K562 (cell line): ENCODE measurements at regions not wholly inside any gene's neighbourhood (a gene's known extent, or its start where the extent isn't known, plus 50 kb on each side); places are given as distances from the start of the nearest gene placed in this dataset.

ENCODE experiments used
- ATAC-seq: fragments of 200-7000 bp; cut with Tn5 transposase; 3 replicates; pipeline ENCODE4 v1.9.1; 2020; ENCODE audit warnings: moderate library complexity
- BruUV-seq: library from RNA; stranded (reverse); fragments of 400-500 nt; replicated peaks from 2 replicates; lab custom pipeline; 2021; lab: Mats Ljungman, UMichigan
- CTCF ChIA-PET: fragments of 300-600 bp; formaldehyde crosslinking; extraction: SDS; loops from one replicate; lab custom pipeline; 2021; ENCODE audit warnings: low intra/inter-chr PET ratio; lab: Yijun Ruan, JAX
- POLR2A ChIA-PET: fragments of 300-600, 350-650 bp; sonication (Branson Sonifier 250); formaldehyde crosslinking; extraction: SDS; loops from one replicate; lab custom pipeline; 2021; ENCODE audit warnings: antibody characterized with exemption, inconsistent platforms; lab: Yijun Ruan, JAX
- DNase-seq, 4 experiments: peaks; one replicate each; pipeline versions ENCODE4 v3.0.0 to v3.0.0-alpha.2; 2011 to 2018; ENCODE audit warnings: low spot score in 3 of 4, mixed read lengths in 3 of 4; ENCODE audit errors: extremely low read depth in 1 of 4
- FAIRE-seq: peaks from 2 replicates; lab custom pipeline; 2011; peaks lifted over from hg19 to GRCh38; lab: Jason Lieb, UNC
- H2AFZ ChIP-seq: 2 replicates; pipeline ENCODE4 v1.6.0; 2011; ENCODE audit warnings: low read depth, low read length, control low read depth, inconsistent platforms
- H3K27ac ChIP-seq: fragments of 200-600 bp; 3 replicates; pipeline ENCODE4 v1.8.0; 2011; ENCODE audit warnings: low read depth, mild to moderate bottlenecking, control low read depth, inconsistent platforms, low read length, moderate library complexity, mixed read lengths; ENCODE audit errors: extremely low read depth
- H3K27me3 ChIP-seq, 2 experiments: fragments of 300-600 bp in 1 of 2; 2 replicates in 1 of 2; 3 replicates in 1 of 2; pipeline versions ENCODE4 v1.6.0 to v1.8.0; 2011; ENCODE audit warnings: inconsistent platforms in 2 of 2, low read length in 2 of 2, mild to moderate bottlenecking in 1 of 2, mixed read lengths in 1 of 2, moderate library complexity in 1 of 2; ENCODE audit not compliant: control insufficient read depth in 2 of 2, insufficient read depth in 2 of 2
- H3K36me3 ChIP-seq: fragments of 300-600 bp; 3 replicates; pipeline ENCODE4 v1.8.0; 2011; ENCODE audit warnings: mild to moderate bottlenecking, low read length, inconsistent platforms; ENCODE audit not compliant: control insufficient read depth, insufficient read depth
- H3K4me1 ChIP-seq, 2 experiments: fragments of 200-600 bp in 1 of 2; replicated peaks in 1 of 2; 2 replicates in 1 of 2; 3 replicates in 1 of 2; pipeline versions ENCODE4 v1.5.1 to v1.8.0; 2011; ENCODE audit warnings: inconsistent platforms in 2 of 2, low read length in 2 of 2, mild to moderate bottlenecking in 1 of 2, mixed read lengths in 1 of 2, moderate library complexity in 1 of 2; ENCODE audit not compliant: control insufficient read depth in 2 of 2, insufficient read depth in 2 of 2
- H3K4me2 ChIP-seq: 2 replicates; pipeline ENCODE4 v1.6.1; 2011; ENCODE audit warnings: low read length, control low read depth, inconsistent platforms, mixed read lengths; ENCODE audit not compliant: insufficient read depth
- H3K4me3 ChIP-seq: fragments of 200-600 bp; sonication (generic), shearing (Covaris generic); 2 replicates; pipeline ENCODE4 v1.5.1; 2016; ENCODE audit warnings: control low read depth, inconsistent platforms
- H3K79me2 ChIP-seq: fragments of 200-600 bp; 3 replicates; pipeline ENCODE4 v1.8.0; 2011; ENCODE audit warnings: low read length, inconsistent platforms; ENCODE audit not compliant: control insufficient read depth, insufficient read depth
- H3K9ac ChIP-seq, 2 experiments: 2 replicates each; pipeline versions ENCODE4 v1.6.0 to v1.6.1; 2011; ENCODE audit warnings: low read depth in 2 of 2, low read length in 2 of 2, control low read depth in 1 of 2, inconsistent platforms in 1 of 2, mild to moderate bottlenecking in 1 of 2, mixed read lengths in 1 of 2; ENCODE audit not compliant: insufficient read depth in 1 of 2
- H3K9me1 ChIP-seq: one replicate; pipeline ENCODE4 v1.6.0; 2011; ENCODE audit warnings: inconsistent platforms, mild to moderate bottlenecking, low read length, moderate library complexity; ENCODE audit not compliant: control insufficient read depth, insufficient read depth
- H3K9me3 ChIP-seq: replicated peaks from 2 replicates; pipeline ENCODE4 v1.5.1; 2011; ENCODE audit warnings: low read depth, low read length, inconsistent platforms; ENCODE audit not compliant: control insufficient read depth, insufficient read depth
- H4K20me1 ChIP-seq: replicated peaks from 2 replicates; pipeline ENCODE4 v1.6.1; 2011; ENCODE audit warnings: low read length, inconsistent platforms, mixed read lengths; ENCODE audit not compliant: control insufficient read depth, insufficient read depth
- CCNT2 ChIP-seq: IDR thresholded peaks from 2 replicates; pipeline ENCODE4 v1.6.1; 2011; ENCODE audit warnings: borderline replicate concordance, low read depth, mild to moderate bottlenecking, moderate library complexity, mixed read lengths, low read length; ENCODE audit not compliant: insufficient read length; ENCODE audit errors: extremely low read depth
- JUNB ChIP-seq: fragments of 450-650 bp; formaldehyde crosslinking; conservative IDR thresholded peaks from 2 replicates; pipeline ENCODE4 v1.4.0; 2020; ENCODE audit warnings: mild to moderate bottlenecking
- MIER1 ChIP-seq: fragments of 450-650 bp; IDR thresholded peaks from 2 replicates; pipeline ENCODE4 v1.6.1; 2016; ENCODE audit warnings: antibody characterized with exemption, mild to moderate bottlenecking, low read depth
- RAD51 ChIP-seq: fragments of 450-650 bp; IDR thresholded peaks from 2 replicates; pipeline ENCODE4 v1.7.1; 2016; ENCODE audit warnings: low read depth, mild to moderate bottlenecking, borderline replicate concordance
- ZNF121 ChIP-seq: sonication (generic); formaldehyde crosslinking; conservative IDR thresholded peaks from 2 replicates; pipeline ENCODE4 v1.8.0; 2022; ENCODE audit warnings: missing genetic modification reagents
- ZNF274 ChIP-seq: IDR thresholded peaks from 2 replicates; pipeline ENCODE4 v1.6.1; 2011; ENCODE audit warnings: low read depth, mild to moderate bottlenecking, low read length, moderate library complexity, borderline replicate concordance
- WGBS: fragments of 100-300 bp; shearing (Covaris generic); methylation state at CpG from one replicate; pipeline ENCODE4 v1.1.6; 2016; ENCODE audit warnings: low coverage, mixed read lengths; ENCODE audit not compliant: insufficient coverage; ENCODE audit errors: missing lambda C conversion rate; 5-methylcytosine and 5-hydroxymethylcytosine counted together
- in situ Hi-C: fragments of 300-500 bp; cut with MboI; formaldehyde crosslinking; loops from 4 replicates; pipeline ENCODE4 v1.15.0; 2018; ENCODE audit warnings: inconsistent platforms, mixed read lengths
- intact Hi-C: fragments of 100-400 bp; cut with micrococcal nuclease; formaldehyde crosslinking; loops from 2 replicates; pipeline ENCODE4 v1.14.2; 2022
- TF ChIP-seq, protein P1 (sequence below): fragments of 450-650 bp; conservative IDR thresholded peaks from 2 replicates; pipeline ENCODE4 v1.6.1; 2016; ENCODE audit warnings: missing genetic modification characterization, low read depth, mild to moderate bottlenecking, missing compliant biosample characterization, moderate library complexity
- TF ChIP-seq, protein P2 (sequence below), 2 experiments: fragments of 450-650 bp; conservative IDR thresholded peaks; 2 replicates each; pipeline ENCODE4 v1.6.1; 2017; ENCODE audit warnings: mild to moderate bottlenecking in 2 of 2, moderate library complexity in 2 of 2

DNA sequence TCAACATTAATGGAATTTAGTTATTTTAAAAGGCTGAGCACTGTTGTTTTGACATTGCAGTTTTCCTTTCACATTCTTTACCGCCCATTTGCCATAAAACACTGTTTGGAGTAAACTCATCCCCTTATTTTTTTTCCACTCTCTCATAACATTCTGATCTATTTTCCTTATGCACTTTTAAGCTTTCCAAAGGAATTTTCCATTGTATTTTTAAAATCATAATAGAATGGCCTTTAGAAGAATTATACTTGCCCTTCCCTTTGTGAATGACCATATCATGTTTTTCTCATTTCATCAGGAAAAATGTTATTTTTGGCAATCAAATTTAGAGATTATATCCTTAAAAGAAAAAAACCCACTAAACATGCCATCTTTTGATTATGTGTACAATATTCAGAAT is 1074.2 kb downstream of the STIM2 start:
- in situ Hi-C loops: no loop called here

More for the DNA sequence above, 1074.2 kb downstream of the STIM2 start:
- H3K9me1 ChIP-seq: no peaks in the 10 kb centered on the region
- H3K27me3 ChIP-seq: no peaks in the 10 kb centered on the region
- WGBS: 0% methylated on average over 1 of the region's 1 CpG
- H3K4me3 ChIP-seq: no peak overlapping the region
- no peak overlapping the region for H3K27ac ChIP-seq
- CTCF ChIA-PET: no interaction called here
- H4K20me1 ChIP-seq: no peaks in the 10 kb centered on the region
- no peak for ATAC-seq
- no peak overlapping the region for H3K4me2 ChIP-seq
- H3K4me1 ChIP-seq: no peaks in the 10 kb centered on the region
- no peaks in the 10 kb centered on the region for H3K79me2 ChIP-seq
- no peak overlapping the region for H3K9ac ChIP-seq
- intact Hi-C loops: no loop called here
- TF ChIP-seq ZNF121 (CRISPR knock-in tag) (no peak), MIER1 (no peak), JUNB (CRISPR knock-in tag) (no peak), RAD51 (no peak), ZNF274 (no peak), CCNT2 (no peak)
- TF ChIP-seq, protein P1, sequence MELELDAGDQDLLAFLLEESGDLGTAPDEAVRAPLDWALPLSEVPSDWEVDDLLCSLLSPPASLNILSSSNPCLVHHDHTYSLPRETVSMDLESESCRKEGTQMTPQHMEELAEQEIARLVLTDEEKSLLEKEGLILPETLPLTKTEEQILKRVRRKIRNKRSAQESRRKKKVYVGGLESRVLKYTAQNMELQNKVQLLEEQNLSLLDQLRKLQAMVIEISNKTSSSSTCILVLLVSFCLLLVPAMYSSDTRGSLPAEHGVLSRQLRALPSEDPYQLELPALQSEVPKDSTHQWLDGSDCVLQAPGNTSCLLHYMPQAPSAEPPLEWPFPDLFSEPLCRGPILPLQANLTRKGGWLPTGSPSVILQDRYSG (tag): no peak
- TF ChIP-seq, protein P2, sequence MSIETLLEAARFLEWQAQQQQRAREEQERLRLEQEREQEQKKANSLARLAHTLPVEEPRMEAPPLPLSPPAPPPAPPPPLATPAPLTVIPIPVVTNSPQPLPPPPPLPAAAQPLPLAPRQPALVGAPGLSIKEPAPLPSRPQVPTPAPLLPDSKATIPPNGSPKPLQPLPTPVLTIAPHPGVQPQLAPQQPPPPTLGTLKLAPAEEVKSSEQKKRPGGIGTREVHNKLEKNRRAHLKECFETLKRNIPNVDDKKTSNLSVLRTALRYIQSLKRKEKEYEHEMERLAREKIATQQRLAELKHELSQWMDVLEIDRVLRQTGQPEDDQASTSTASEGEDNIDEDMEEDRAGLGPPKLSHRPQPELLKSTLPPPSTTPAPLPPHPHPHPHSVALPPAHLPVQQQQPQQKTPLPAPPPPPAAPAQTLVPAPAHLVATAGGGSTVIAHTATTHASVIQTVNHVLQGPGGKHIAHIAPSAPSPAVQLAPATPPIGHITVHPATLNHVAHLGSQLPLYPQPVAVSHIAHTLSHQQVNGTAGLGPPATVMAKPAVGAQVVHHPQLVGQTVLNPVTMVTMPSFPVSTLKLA (conservative IDR thresholded peaks at IDR 0.05): no peak
- TF ChIP-seq, all 486 proteins: peak for 0
- no TSS peak for BruUV-seq
- DNase-seq (no peak), FAIRE-seq (no peak)
- Histone ChIP-seq H2AFZ (no peak overlapping the region), H3K9me3 (no peaks in the 10 kb centered on the region), H3K36me3 (no peaks in the 10 kb centered on the region)
- POLR2A ChIA-PET: no interaction called here
